ENCODE measurements at regions not wholly inside any gene's neighbourhood (a gene's known extent, or its start where the extent isn't known, plus 50 kb on each side); places are given as distances from the start of the nearest gene placed in this dataset.

DNA sequence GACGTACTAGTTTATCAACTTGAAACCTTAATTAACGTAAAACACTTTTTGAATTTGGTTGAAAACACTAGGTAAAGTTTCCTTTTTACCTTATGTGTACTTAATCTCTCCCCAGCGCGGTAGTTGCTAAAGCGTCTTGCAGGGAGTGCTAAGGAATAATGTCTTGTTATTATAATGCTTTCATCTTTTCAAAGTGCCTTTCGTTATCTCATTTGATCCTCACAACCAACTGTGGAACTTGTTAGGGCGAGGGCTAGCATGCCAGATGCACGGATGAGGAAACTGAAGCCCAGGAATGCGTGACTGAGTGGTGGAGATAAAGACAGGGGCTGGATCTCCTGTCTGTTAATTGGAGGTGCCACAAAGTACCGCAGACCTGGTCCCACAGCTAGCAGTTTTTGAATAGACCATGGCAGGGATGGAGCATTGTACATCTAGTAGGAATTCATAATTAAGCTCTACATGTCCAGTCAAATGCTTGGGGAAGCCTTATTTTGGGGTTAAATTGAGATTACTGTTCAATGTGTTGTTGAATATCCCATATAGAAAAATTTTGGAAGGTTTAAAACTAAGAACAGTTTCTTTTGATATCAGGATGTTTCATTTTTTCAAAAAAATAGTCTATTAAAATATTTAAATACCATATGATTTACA is 234.3 kb downstream of the SH2D4B start:
- TF ChIP-seq CTCF (IDR thresholded peaks at IDR 0.05; ENCODE audit: insufficient read depth, low read depth, low read length) = no peak
- TF ChIP-seq EZH2 (IDR thresholded peaks at IDR 0.05; ENCODE audit: insufficient read depth, low read length) = no peak

Measured in astrocyte (in vitro differentiated cells and primary cell).